ENCODE measurements at regions not wholly inside any gene's neighbourhood (a gene's known extent, or its start where the extent isn't known, plus 50 kb on each side); places are given as distances from the start of the nearest gene placed in this dataset.

DNA sequence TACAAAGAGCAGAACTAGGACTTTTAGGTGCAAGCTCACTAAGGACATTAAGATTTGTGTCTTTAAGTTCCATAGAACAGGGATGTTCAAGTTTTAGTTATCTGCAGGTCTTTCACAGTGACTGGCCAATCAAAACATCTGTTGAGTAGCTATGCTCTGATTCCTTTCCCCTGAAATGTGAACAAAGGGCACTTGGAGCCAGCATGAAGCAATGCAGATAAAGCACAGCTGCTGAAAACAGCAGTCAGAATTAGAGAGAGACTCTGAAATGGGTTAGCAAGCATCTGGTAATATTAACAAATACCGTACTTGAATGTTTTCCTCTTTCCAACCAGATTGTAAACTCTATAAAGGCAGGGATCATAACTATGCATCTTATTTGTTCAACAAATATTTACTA, 276.9 kb downstream of the RAB28 start:
- TF ChIP-seq, protein P1, sequence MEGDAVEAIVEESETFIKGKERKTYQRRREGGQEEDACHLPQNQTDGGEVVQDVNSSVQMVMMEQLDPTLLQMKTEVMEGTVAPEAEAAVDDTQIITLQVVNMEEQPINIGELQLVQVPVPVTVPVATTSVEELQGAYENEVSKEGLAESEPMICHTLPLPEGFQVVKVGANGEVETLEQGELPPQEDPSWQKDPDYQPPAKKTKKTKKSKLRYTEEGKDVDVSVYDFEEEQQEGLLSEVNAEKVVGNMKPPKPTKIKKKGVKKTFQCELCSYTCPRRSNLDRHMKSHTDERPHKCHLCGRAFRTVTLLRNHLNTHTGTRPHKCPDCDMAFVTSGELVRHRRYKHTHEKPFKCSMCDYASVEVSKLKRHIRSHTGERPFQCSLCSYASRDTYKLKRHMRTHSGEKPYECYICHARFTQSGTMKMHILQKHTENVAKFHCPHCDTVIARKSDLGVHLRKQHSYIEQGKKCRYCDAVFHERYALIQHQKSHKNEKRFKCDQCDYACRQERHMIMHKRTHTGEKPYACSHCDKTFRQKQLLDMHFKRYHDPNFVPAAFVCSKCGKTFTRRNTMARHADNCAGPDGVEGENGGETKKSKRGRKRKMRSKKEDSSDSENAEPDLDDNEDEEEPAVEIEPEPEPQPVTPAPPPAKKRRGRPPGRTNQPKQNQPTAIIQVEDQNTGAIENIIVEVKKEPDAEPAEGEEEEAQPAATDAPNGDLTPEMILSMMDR (IDR thresholded peaks at IDR 0.05) = no peak
- DNase-seq = no peak

DNA sequence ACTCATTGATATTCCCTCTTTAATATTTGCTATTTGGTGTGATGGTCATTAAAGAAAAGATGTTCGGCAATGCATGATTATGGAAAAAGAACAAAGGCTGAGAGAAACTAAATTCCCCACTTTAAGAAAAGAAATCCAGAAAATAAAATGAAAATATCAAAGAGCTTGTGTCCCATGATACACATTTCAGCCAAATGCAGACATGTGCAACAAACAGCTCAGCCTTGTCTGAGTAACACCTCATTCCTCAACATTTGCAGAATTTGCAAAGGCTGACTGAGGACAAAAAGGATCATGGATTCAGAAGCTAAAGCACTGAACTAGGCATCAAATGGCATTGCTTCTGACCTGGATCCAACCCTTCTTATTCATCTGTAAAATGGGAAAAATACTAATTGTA, 281.0 kb downstream of the RAB28 start:
- Histone ChIP-seq H3K27me3 (ENCODE audit: insufficient read depth in 3 of 3, low read length in 2 of 3) (no peaks in the 10 kb centered on the region), H3K9me3 (no peaks in the 10 kb centered on the region), H3K36me3 (ENCODE audit: insufficient read depth in 1 of 2, low read depth in 1 of 2) (no peaks in the 10 kb centered on the region), H3K4me1 (no peaks in the 10 kb centered on the region), H3K4me3 (no peak overlapping the region), H3K27ac (no peak overlapping the region)
- no peak for ATAC-seq
- no peak for DNase-seq
- TF ChIP-seq, protein P1 (IDR thresholded peaks at IDR 0.05) = no peak
- intact Hi-C loops (cut with DNase I) = no loop called here
- WGBS, 3 donors = 86 to 97% (median 86%) methylated on average over 1 of the region's 1 CpG

More for the DNA sequence above, 276.9 kb downstream of the RAB28 start:
- H3K36me3 ChIP-seq (ENCODE audit: insufficient read depth in 1 of 2, low read depth in 1 of 2) = no peaks in the 10 kb centered on the region
- no peaks in the 10 kb centered on the region for H3K9me3 ChIP-seq
- no peak overlapping the region for H3K27ac ChIP-seq
- no peaks in the 10 kb centered on the region for H3K27me3 ChIP-seq (ENCODE audit: insufficient read depth in 3 of 3, low read length in 2 of 3)
- ATAC-seq = no peak
- intact Hi-C loops (cut with DNase I) = no loop called here
- H3K4me3 ChIP-seq = no peak overlapping the region
- no peaks in the 10 kb centered on the region for H3K4me1 ChIP-seq
- WGBS, 3 donors = 38 to 63% (median 60%) methylated on average over 1 of the region's 1 CpG

DNA sequence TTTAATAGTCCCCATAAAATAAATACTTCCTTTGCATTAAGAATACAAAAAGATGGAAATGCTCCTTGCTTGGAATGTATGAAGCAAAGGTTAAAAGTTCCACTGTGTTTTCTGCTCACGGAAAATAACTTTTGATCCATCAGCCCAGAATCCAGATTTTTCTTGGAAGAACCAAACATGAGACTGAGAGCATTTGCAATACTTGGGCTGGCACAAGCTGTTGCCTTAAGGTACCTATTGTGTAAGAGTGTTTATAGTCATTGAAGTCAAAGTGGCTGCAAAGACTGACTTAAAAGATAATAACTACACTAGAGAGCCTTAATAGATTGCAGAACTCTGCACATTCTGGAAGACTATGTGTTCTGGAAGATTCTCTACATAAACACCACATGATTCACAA, 281.4 kb downstream of the RAB28 start:
- no peak for ATAC-seq
- H3K4me3 ChIP-seq = no peak overlapping the region
- TF ChIP-seq, protein P1 (IDR thresholded peaks at IDR 0.05) = no peak
- H3K27me3 ChIP-seq (ENCODE audit: insufficient read depth in 3 of 3, low read length in 2 of 3) = no peaks in the 10 kb centered on the region
- H3K9me3 ChIP-seq = no peaks in the 10 kb centered on the region
- H3K36me3 ChIP-seq (ENCODE audit: insufficient read depth in 1 of 2, low read depth in 1 of 2) = no peaks in the 10 kb centered on the region
- H3K4me1 ChIP-seq = no peaks in the 10 kb centered on the region
- 76 to 90% (median 84%) methylated on average over 1 of the region's 1 CpG for WGBS, 3 donors
- H3K27ac ChIP-seq = no peak overlapping the region
- intact Hi-C loops (cut with DNase I) = no loop called here
- no peak for DNase-seq

DNA sequence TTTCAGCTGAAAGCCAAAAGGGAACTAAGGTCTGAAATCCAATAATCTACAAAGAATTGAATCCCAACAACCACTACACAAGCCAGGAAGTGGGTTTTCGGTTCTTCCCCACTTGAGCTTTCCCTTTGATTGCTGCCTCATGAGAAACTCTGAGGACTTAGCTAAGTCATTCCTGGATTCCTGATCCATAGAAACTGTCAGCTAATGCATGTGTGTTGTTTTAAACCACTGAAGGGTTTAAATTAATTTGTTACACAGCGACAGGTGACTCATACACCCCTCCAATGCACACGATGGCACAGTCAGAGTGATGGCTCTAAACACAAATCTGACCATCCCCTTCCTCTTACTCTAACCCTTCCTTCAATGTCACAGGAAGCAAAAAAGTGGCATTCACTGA, 282.9 kb downstream of the RAB28 start:
- no peak overlapping the region for H3K4me3 ChIP-seq
- H3K27ac ChIP-seq = no peak overlapping the region
- H3K27me3 ChIP-seq (ENCODE audit: insufficient read depth in 3 of 3, low read length in 2 of 3) = no peaks in the 10 kb centered on the region
- H3K9me3 ChIP-seq = no peaks in the 10 kb centered on the region
- no peaks in the 10 kb centered on the region for H3K4me1 ChIP-seq
- intact Hi-C loops (cut with DNase I) = no loop called here
- ATAC-seq = no peak
- DNase-seq = no peak
- no peaks in the 10 kb centered on the region for H3K36me3 ChIP-seq (ENCODE audit: insufficient read depth in 1 of 2, low read depth in 1 of 2)
- TF ChIP-seq, protein P1 (IDR thresholded peaks at IDR 0.05) = no peak
- WGBS, 3 donors = 55 to 56% (median 56%) methylated on average over 3 of the region's 3 CpGs

DNA sequence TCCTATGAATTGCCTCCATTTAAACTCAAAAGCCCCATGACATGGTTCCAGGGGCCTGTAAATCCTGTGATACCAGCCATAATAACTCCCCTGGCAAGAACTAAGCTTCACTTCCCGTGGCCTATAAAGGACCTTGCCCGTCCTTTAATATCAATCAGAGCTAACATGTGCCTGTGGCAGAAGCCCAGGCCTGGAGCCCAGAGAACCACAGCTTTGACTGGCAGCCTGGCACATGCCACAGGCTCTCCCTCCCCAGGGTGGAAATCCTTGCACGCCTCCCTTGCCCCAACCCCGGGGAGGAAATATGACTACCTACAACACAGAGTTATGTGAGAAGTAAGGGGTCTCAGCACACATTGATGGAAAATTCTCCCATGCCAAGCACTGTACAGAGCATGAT, 287.4 kb downstream of the RAB28 start:
- Histone ChIP-seq H3K27ac (no peak overlapping the region), H3K27me3 (ENCODE audit: insufficient read depth in 3 of 3, low read length in 2 of 3) (no peaks in the 10 kb centered on the region), H3K4me3 (no peak overlapping the region), H3K4me1 (no peaks in the 10 kb centered on the region), H3K36me3 (ENCODE audit: insufficient read depth in 1 of 2, low read depth in 1 of 2) (no peaks in the 10 kb centered on the region), H3K9me3 (no peaks in the 10 kb centered on the region)
- ATAC-seq (no peak), DNase-seq (no peak)
- TF ChIP-seq, protein P1 (IDR thresholded peaks at IDR 0.05) = no peak
- intact Hi-C loops (cut with DNase I) = no loop called here
- 59 to 66% (median 63%) methylated on average over 4 of the region's 4 CpGs for whole genome bisulfite sequencing, 3 donors
